GM18517 (cell line): ENCODE measurements at regions not wholly inside any gene's neighbourhood (a gene's known extent, or its start where the extent isn't known, plus 50 kb on each side); places are given as distances from the start of the nearest gene placed in this dataset.

Experiments used
- ATAC-seq: cut with Tn5 transposase; IDR thresholded peaks from one replicate; pipeline ENCODE4 v1.9.1; 2021; ENCODE audit warnings: mild to moderate bottlenecking, moderate library complexity; ENCODE audit not compliant: unreplicated experiment

DNA sequence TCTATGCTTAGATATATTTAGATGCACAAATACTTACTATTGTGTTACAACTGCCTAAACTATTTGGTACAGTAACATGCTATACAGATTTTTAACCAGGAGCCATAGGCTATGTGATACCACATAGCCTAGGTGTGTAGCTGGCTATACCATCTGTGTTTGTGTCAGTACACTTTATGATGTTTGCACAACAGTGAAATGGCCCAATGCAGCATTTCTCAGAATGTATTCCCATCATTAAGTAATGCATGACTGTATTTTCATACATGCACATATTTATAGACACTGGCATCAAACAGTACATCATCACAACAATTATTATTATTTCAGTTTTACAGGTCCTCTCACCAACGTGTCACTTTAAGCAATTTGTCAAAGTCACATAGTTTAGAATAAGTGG lies 979.5 kb upstream of the TENM4 start:
- ATAC-seq, result no peak

DNA sequence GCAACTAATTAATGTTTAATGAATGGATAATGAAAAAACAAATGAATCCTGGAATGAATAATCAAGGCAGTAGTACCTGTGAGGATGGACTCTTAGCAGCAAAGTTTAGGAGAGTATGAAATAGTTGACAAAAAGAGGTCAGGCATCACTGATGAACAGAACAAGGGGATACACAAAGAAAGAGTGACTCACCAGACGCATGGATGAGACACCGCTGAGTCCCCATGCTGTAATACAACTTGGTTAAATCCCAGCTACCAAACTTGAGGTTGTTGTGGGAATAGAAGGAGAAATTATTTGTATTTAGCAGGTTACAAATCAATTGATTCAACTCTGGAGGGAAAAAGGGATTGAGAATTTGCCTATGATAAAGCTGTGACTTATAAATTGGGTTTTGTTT lies 976.9 kb upstream of the TENM4 start:
- ATAC-seq, result no peak

DNA sequence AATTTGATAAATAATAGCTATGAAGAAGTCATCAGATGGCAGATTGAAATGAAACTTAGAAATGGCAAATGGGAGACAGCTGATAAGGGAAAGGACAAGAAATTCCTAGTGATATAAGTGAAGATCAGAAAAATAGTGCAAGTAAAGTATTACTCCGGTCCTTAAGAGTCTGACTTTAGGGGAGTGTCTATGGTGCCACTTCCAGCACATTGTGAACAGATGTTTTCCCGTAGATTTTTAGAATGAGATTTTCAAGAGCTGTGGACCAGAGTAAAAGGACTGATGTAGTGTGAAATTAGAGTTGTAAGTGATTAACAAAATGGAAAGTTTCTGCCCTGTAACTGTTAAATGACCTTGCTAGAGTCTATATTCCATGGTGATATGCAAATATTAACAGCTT lies 974.8 kb upstream of the TENM4 start:
- no peak for ATAC-seq

DNA sequence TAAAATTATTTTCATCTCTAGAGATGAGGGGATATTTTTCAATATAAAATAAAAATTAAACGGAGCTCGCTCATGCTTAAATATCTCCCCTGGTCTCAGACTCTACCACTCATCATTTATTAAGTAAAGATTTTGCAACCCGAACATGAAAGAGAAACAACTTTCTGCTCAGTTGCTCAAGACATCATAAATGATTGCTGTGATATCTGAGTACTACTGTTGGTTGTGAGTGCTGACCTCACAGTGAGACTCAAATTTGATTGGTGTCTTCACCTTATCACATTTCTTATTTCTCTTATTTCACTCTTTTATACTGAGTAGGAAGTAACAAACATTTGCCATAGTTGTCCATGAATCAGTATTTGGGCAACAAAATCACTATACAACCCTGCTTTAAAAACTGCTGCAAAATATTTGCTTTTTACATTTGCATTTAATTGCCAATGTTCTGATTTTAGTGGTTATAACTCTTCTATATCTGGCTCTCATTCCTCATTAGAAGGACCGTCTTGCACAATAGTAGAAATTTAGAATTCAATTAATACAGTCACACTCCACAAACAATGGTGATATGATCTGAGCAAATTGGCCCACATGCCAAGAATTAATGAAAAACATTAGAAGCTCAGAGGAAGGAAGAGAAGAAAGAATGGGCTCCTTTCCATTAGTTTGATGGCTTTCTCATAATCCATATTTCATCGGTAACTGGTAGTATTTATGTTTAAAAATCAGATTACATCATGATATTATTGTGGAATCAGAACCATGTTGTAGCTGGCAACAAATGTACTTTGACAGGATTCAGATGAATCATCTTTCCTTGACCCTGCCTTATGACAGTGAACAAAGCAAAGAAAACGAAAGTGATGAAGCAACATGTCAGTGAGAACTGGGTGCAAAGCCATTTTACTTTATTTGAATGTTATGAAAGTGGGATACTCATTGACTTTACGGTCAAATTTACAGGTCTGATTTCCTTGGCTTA lies 973.6 kb upstream of the TENM4 start:
- ATAC-seq, result no peak

DNA sequence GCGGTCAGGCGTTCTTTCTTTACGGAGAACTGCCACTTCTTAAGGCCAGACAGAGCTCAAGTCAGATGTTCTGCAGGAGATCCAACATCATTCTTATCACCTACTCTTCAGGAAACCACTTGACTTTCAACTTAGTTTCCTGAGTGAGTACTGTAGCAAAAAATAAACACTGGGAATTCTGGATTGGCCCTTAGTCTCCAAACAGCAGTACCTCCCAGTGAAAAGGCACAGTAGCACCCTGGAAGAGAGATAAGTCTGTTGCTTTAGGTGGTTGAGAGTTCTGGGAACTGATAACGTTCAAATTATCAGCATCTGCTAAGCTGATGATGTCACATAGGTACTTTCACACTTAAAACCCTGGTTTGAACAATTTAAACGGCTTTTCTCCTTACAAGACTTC lies 971.8 kb upstream of the TENM4 start:
- no peak for ATAC-seq

DNA sequence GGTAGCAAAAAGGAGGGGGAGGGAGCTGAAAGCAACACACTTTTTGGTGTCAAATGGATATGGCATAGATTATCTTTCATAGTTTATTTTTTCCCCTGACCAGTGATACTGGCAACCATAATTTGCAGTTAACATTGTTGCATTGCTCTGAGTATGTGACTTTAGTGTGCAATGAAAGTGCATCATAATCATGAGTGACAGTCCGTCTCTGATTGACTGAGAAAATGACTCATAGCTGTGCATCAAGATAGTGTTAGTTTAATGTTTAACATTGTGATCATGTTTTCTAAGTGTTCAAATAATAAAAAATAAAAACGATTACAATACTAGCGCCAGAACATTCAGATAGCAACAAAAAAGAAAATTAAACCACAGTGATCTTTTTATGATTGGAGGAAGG lies 952.4 kb upstream of the TENM4 start:
- no peak for ATAC-seq

DNA sequence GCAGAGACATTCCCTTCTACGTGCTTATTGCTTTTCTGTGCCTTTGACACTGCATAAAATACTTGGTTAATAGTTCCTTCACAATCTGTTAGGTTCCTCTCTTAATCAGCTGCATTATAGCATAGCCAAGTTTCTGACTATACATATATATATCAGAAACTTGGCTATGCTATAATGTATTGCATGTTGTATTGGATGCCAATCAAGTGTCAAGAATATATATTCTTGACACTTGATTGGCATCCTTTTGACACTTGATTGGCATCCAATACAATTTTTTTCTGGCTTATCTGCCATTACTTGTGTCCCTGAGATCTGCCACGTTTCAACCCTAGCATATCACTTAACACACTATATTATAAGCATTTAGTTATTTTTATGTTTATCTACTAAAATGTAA lies 949.7 kb upstream of the TENM4 start:
- ATAC-seq, result no peak

DNA sequence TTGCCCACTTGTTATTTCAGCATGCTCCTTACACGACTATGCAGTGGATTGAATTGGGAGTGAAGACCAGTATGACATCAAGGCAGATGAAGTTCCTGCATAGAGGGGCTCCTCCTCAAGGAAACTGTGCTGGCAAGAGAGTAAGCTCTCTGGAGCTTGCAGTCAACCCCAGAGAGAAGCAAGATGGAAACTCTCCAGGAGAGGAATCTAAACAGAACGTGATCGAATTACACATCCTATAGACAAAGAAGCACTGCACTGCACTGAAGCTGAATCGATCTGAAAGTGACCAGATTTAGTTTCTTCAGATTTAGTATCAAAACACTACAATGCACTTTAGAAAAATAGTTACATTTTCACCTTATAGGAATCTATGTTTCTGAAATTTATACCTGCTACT lies 947.7 kb upstream of the TENM4 start:
- ATAC-seq, result no peak

DNA sequence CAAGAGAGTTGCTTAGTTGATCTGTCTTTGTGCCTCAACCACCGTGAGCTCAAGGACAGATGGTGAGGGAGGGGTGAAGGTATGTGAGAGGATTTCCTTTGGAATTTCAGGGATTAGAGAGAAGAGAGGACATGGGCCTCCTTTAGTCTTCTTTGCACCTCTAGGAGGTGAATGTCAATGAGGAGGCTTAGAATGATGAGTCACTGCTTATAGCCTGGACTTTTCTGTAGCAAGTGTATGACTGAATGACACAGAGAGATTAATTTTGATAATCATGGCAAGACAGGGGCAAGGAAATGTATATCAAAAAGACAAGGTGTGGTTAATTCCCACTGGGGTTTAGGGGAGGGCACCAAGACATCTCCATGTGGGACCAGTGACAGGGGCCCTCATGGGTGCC lies 947.3 kb upstream of the TENM4 start:
- ATAC-seq, result no peak

DNA sequence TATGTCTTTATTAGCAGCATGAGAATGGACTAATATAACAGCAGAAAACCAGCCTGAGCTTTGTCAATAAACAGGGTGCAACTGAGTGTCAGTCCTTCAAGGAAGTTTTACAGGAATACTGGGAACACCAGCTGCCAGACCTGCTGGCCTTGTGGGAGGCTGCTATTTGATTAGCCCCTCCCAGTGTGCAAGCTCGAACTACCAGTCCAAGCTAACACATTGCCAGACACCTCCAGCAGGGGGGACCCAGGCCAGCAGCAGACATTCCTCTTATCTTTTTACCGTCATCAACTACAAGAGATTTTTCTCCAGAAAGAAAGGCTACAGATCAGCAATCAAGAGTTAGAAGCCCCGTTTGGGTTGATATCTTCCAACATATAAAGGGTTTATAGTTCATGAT lies 942.8 kb upstream of the TENM4 start:
- no peak for ATAC-seq

DNA sequence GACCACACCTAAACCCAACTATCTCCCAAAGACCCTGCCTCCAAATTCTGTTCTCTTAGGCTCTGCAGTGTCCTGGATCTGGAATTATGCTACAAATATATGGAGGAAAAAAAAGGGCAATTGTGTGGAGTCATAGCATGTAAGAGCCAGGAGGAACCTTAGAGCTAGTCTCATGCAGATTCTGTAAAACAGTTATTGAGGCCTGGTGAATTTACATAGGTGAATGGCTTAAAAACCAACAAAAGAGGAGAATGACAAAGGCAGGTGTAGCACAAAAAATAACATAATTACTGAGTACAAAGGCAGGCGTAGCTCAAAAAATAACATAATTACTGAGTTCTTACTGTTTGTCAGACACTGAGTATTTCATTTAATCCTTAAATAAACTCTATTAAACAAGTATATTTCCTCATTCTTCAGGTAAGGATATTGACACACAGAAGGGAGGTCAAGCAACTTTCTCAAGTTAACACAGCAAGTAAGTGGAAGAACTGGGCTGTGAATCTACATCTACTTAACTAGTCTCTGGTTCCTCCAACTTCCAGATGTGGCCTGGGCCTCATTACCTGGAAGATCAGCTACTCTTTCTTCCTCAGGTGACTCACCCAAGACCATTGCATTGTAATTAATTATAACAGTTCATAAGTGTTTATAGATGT lies 938.9 kb upstream of the TENM4 start:
- no peak for ATAC-seq

DNA sequence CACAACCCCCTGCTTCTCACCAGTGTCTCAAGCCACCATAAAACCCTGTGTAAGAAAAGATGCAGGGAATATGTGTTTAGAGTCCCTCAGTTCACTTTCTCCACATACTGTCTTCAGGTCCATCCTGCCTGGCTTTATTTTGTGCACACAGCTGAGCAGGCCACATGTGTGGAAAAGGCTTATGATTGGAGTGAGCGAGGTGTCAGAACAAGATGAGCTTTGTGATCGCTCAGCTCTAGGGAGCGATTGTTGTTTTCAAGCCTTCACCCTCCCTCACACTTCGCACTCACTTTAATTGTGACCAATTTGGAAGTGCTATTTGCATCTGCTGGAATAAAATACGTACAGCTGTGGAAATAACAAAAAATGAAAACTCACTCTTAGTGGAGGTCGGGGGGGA lies 931.1 kb upstream of the TENM4 start:
- ATAC-seq, result no peak

DNA sequence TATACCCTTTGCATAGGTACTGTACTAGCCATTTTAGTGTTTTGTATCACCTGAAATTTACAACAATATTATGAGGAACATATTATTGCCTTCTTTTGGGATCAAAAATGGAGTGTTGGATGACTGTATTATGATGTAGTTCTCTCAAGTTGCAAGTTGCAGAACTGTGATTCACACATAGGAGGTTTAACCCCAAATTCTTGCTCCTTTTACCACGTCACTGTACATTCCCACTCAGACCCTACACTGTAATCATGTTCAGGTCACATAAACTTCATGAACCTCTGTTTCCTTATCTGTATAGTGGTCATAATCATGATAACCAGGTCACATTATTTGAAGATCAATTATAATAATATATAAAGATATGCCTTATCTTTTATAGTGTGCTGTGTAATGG lies 925.1 kb upstream of the TENM4 start:
- no peak for ATAC-seq

DNA sequence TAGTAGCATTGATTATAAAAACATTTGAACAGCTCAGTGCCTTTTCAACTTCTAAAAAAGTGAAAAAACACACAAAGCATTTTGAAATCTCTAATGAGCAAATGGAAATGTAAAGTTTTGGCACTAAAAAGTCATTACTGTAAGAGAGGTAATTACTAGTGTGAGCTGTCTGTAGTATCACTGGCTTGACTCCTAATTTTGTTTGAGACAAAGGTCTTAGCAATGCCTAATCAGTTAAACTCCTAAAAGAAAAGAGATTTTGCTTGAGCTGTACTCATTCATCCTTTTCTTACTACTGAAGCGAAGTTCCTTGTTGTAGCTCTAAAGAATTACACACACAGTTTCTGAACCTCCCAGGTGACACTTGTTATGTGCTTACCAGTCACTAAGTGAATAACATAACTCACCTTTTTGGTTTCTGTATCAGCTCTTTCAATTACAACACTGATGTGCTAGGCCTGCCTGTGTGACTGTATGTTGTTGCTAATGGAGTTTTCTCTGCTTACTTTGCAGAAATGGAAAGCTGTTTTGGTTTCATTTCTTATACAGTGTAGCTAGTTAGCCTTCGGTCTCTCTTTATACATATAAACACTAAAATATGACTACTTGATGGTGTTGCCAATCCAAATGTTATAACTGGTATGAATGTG lies 924.4 kb upstream of the TENM4 start:
- peak; percentile 77 for ATAC-seq

DNA sequence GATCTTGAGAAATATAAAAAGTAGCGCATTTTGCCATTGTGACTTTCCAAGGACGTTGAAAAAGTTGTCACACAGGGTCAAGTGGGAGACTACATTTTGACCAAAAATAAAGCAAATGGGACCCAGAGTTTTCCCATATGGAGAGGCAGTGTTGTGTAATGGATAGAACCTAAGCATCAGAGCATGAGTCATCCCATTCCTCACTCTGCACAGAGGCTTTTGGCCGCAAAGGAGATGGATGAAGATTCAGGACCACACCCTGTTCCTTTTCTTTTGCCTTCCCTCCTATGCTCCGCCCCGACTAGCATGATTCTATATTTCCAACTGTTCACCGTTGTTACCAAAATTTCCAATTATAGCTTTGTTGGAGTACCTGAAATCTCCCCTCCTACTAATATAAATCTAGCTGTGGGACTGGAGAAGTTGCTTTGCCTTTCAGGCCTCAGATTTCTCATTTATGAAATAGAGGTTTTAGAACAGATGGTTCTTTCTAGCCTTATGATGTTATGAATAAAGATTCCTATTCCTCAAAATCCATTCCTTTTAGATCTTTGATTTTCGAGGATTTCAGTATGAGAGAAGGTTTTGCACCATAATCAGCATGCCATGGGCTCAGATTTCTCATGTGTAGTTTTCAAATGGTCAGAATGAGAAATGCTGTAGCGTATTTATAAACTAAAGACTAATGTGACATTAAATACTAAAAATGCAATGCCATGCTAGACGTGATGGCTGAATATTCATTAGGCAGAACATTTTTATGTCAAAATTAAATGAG lies 921.9 kb upstream of the TENM4 start:
- no peak for ATAC-seq

DNA sequence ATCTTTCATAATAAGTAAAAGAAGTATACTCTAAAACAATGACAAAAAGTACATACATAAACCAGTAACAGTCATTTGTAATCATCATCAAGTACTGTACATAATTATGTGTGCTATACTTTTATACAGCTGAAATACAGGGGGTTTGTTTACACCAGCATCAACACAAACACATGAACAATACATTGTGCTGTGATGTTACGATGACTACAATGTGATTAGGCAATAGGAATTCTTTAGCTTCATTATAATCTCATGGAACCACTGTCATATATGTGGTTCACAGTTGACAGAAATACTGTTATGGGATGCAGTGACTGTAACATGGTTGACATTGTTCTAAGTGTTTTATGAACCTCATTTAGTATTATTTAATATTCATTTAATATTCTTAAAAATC lies 914.4 kb upstream of the TENM4 start:
- ATAC-seq, result no peak

DNA sequence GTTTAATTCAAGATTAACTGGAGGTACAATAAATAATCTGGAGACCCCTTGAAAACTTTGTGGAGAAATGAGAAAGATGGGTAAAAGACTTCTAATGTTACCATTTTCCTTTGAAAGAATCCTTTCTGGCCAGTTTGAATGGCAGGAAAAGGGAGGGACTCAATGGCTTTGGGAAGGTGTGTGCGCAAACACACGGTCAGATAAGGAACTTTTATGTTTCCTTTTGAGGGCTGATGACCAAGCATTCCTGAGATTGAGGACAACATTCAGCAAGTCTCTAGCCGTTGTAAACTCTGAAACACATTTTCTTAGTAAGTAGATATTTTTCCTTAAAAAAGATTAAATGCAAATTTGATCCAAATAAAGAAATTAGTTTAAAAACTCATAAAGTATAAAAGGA lies 909.7 kb upstream of the TENM4 start:
- ATAC-seq, result no peak

DNA sequence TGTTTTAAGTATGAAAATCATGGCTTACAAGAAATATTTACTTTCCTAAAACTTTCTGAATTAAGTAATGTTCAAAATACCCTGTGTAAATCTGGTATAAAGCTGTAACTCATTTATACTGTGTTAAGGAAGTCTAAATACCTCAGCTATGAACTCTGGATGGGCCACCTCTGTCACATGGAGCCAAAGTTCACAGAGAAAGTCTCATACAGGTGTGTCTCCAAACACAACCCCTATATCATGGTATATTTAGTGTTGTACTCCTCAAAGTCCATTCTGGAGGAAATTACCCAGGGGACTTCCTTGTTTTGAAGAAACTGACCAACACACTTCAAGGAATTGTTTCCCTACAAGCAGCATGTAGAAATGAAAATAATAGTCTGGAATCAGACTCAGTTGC lies 909.2 kb upstream of the TENM4 start:
- no peak for ATAC-seq

DNA sequence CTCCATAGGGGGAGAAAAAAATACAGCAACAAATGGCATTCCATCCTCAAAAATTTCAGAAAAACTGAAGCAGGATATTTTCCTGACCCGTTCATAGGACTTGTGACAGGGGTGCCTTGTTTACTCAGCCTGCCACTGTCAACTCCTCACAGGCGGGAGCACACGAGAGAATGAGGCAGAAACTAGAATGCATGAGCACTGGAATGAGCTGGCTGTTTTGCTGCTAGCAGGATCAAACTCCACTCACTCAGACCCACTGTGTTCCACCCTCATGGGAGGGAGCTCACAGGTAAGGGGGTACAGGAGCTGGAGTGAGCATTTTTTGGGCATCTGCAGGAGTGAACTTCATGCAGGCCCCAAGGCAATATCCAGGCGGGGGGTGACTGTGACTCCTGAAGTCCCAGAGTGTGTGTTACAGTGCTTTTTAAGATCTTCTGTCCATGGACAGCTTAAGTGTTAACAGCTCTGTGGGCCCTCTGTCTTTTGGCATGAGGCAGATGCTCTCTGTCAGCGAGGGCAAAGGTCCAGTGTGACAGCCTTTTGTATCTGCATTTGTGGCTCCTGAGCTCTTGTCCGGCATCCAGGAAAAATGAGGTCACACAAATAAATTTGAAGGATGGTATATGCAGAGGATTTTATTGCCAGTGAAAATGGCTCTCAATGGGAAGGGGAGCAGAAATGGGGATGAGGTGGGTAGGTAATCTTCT lies 905.7 kb upstream of the TENM4 start:
- no peak for ATAC-seq

DNA sequence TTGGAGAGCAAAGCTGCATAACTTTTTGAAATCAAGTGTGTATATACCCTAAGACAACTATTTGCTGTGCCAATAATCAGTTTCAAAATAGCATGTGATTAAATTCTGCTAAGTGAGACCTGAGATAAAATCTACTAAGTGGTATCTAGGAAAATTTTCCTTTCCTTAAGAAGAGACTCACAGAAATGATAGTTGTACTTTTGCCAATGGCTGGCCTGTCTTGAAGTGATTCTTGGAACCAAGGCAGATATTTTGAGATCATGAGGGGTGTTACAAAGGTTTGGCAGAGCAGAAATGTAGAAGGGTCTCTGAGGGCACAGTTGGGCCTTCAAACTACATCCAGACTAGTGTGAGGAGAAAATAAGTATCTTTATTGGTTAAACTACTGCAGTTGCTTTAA lies 902.6 kb upstream of the TENM4 start:
- no peak for ATAC-seq

DNA sequence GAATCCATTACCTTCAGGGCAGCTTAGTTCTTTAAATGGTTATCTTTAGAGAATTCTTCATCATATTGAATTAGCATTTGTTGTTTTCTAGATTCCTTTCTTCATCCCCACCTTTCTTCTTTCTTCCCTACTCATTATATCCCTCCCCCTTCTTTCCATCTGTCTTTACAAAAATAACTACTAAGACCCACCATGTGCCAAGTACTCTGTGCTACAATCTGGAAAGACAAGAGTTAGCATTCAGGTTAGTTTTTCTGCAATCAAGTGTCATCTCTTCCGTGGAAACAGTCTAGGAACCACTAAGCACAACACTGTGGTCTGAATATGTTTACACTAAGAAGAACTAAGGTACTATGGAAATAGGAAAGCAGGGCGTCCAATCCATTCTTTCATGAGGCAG lies 897.4 kb upstream of the TENM4 start:
- no peak for ATAC-seq
